GM19463 (cell line): ENCODE measurements at regions not wholly inside any gene's neighbourhood (a gene's known extent, or its start where the extent isn't known, plus 50 kb on each side); places are given as distances from the start of the nearest gene placed in this dataset.
"Not testable (repeated sequence)": the region's sequence is repeated elsewhere in the genome, so short reads cannot be mapped to it uniquely, and the experiment has no call there.

Source experiments
- ATAC-seq: cut with Tn5 transposase; IDR thresholded peaks from one replicate; pipeline ENCODE4 v1.9.1; 2021; ENCODE audit warnings: mild to moderate bottlenecking, moderate library complexity; ENCODE audit not compliant: unreplicated experiment

GRCh38 chr14:87443787-87444186 lies 549.2 kb downstream of the GALC start:
- no peak for ATAC-seq

GRCh38 chr14:87443039-87443438 lies 549.9 kb downstream of the GALC start:
- no peak for ATAC-seq

- no peak for ATAC-seq
These were observed 555.8 kb downstream of the GALC start for GRCh38 chr14:87437158-87437557.

- no peak for ATAC-seq
These were observed 558.3 kb downstream of the GALC start for GRCh38 chr14:87434680-87435079.

- ATAC-seq, result no peak
These were observed 559.0 kb downstream of the GALC start for GRCh38 chr14:87434011-87434410.

GRCh38 chr14:87432698-87433097 lies 560.3 kb downstream of the GALC start:
- no peak for ATAC-seq

GRCh38 chr14:87430810-87431209 lies 562.2 kb downstream of the GALC start:
- no peak for ATAC-seq

GRCh38 chr14:87430214-87430613 lies 562.8 kb downstream of the GALC start:
- no peak for ATAC-seq

- no peak for ATAC-seq
These were observed 573.1 kb downstream of the GALC start for GRCh38 chr14:87419925-87420324.

GRCh38 chr14:87411370-87411769 lies 581.6 kb downstream of the GALC start:
- no peak for ATAC-seq

GRCh38 chr14:87409393-87409792 lies 583.6 kb downstream of the GALC start:
- ATAC-seq, result no peak

- ATAC-seq, result no peak
These were observed 585.6 kb downstream of the GALC start for GRCh38 chr14:87407344-87407743.

- no peak for ATAC-seq
These were observed 587.4 kb downstream of the GALC start for GRCh38 chr14:87405563-87405962.

GRCh38 chr14:87397499-87397898 lies 595.5 kb downstream of the GALC start:
- ATAC-seq, result peak; percentile 61

- ATAC-seq, result no peak
These were observed 601.9 kb downstream of the GALC start for GRCh38 chr14:87391066-87391465.

- ATAC-seq, result no peak
These were observed 604.0 kb downstream of the GALC start for GRCh38 chr14:87388946-87389345.

- ATAC-seq, result no peak
These were observed 605.2 kb downstream of the GALC start for GRCh38 chr14:87387806-87388205.

- no peak for ATAC-seq
These were observed 606.5 kb downstream of the GALC start for GRCh38 chr14:87386524-87386923.

- ATAC-seq, result no peak
These were observed 612.9 kb downstream of the GALC start for GRCh38 chr14:87380054-87380453.

GRCh38 chr14:87368751-87369150 lies 624.2 kb downstream of the GALC start:
- no peak for ATAC-seq

- ATAC-seq, result not testable (repeated sequence)
These were observed 632.7 kb downstream of the GALC start for GRCh38 chr14:87360246-87360645.

- ATAC-seq, result no peak
These were observed 642.0 kb downstream of the GALC start for GRCh38 chr14:87351007-87351406.

GRCh38 chr14:87349921-87350320 lies 643.1 kb downstream of the GALC start:
- no peak for ATAC-seq

- ATAC-seq, result no peak
These were observed 649.3 kb downstream of the GALC start for GRCh38 chr14:87343652-87344051.
